AG10803 (cell line): ENCODE measurements at regions not wholly inside any gene's neighbourhood (a gene's known extent, or its start where the extent isn't known, plus 50 kb on each side); places are given as distances from the start of the nearest gene placed in this dataset.
A peak's percentile ranks its signal among the peaks of the same experiment; 100 is the strongest.

Experiments used
- DNase-seq: peaks from one replicate; pipeline ENCODE4 v3.0.0; 2010; ENCODE audit warnings: low read depth
- H3K4me3 ChIP-seq: 2 replicates; pipeline ENCODE4 v1.5.1; 2011; ENCODE audit warnings: mild to moderate bottlenecking, low read length, control low read depth
- CTCF ChIP-seq: conservative IDR thresholded peaks from 2 replicates; pipeline ENCODE4 v1.5.1; 2011; ENCODE audit warnings: mild to moderate bottlenecking, low read length, control low read depth, inconsistent platforms

DNA sequence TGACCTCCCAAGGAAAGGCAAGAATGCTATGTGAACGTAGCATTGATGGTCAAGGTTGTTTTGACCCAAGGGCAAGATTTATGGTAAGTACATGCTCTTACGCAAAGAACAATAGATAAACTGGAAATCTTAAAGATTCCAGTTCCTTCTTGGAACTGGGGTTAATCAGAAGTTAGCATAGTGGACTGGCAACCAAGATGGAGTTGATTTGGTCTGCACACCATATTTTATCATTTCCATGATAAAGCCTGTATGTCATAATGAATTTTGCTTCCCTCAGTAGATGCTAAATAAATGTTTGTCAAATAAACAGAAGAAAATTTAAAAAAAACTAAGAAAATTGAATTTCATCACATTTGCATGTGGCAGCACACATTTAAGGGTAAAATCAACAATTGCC lies 242.4 kb upstream of the MEF2C start:
- TF ChIP-seq CTCF, result no peak
- DNase-seq, result no peak
- no peak overlapping the region for H3K4me3 ChIP-seq

GRCh38 chr5:89123581-89123980 lies 240.6 kb upstream of the MEF2C start:
- DNase-seq, result no peak
- TF ChIP-seq CTCF, result no peak
- H3K4me3 ChIP-seq, result no peak overlapping the region

GRCh38 chr5:89120719-89121118 lies 237.7 kb upstream of the MEF2C start:
- TF ChIP-seq CTCF, result no peak
- DNase-seq, result peak; percentile 43
- H3K4me3 ChIP-seq, result no peak overlapping the region

GRCh38 chr5:89117124-89117644 lies 234.2 kb upstream of the MEF2C start:
- H3K4me3 ChIP-seq, result no peak overlapping the region
- no peak for DNase-seq
- no peak for TF ChIP-seq CTCF

GRCh38 chr5:89110916-89111646 lies 228.1 kb upstream of the MEF2C start:
- no peak overlapping the region for H3K4me3 ChIP-seq
- no peak for TF ChIP-seq CTCF
- peak; percentile 22 for DNase-seq

- no peak for TF ChIP-seq CTCF
- no peak for DNase-seq
- no peak overlapping the region for H3K4me3 ChIP-seq
Observed at GRCh38 chr5:89106480-89106879, 223.5 kb upstream of the MEF2C start.

DNA sequence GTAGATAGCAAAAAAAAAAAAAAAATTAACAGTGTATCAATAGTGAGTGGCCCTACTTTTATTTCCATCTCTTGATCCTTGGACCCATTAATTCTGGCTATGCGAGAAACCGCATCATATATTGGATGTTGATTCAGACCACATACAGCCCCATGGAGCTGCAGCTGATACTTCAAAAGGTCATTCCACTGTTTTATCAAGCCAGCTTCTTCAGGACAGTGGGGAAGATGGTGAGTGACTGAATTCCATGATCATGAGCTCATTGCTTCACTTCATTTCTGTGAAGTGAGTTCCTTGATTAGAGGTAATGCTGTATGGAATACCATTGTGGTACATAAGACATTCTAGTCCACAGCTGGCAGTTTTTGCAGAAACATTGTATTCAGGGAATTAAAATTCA lies 222.9 kb upstream of the MEF2C start:
- DNase-seq, result no peak
- no peak for TF ChIP-seq CTCF
- H3K4me3 ChIP-seq, result no peak overlapping the region
